ENCODE measurements at regions not wholly inside any gene's neighbourhood (a gene's known extent, or its start where the extent isn't known, plus 50 kb on each side); places are given as distances from the start of the nearest gene placed in this dataset.

GRCh38 chr21:14876524-14876840, 188.3 kb downstream of the NRIP1 start:
- no peak for TF ChIP-seq CTCF (IDR thresholded peaks at IDR 0.05)
- Histone ChIP-seq H3K4me1 (ENCODE audit: insufficient read depth, low read length) (no peaks in the 10 kb centered on the region), H3K27ac (ENCODE audit: low read depth in 1 of 2, low read length in 2 of 2) (no peak overlapping the region), H3K36me3 (ENCODE audit: insufficient read depth, low read length) (no peaks in the 10 kb centered on the region), H3K27me3 (ENCODE audit: control insufficient read depth in 1 of 2, insufficient read depth in 2 of 2, low read length in 2 of 2) (no peaks in the 10 kb centered on the region), H3K4me3 (ENCODE audit: low read length) (no peak overlapping the region), H3K9me3 (ENCODE audit: control insufficient read depth in 1 of 2, insufficient read depth in 1 of 2, low read length in 2 of 2) (no peaks in the 10 kb centered on the region)
- no peaks in the 10 kb centered on the region for H3K36me3 Mint-ChIP-seq (ENCODE audit: low read depth)
- POLR2A ChIA-PET = no interaction called here
- H3K4me1 Mint-ChIP-seq (ENCODE audit: low read depth) = no peaks in the 10 kb centered on the region
- intact Hi-C loops (cut with DNase I, micrococcal nuclease) = no loop called here
- no peaks in the 10 kb centered on the region for H3K27me3 Mint-ChIP-seq
- H3K9me3 Mint-ChIP-seq = no peaks in the 10 kb centered on the region
- ATAC-seq (ENCODE audit: poor library complexity) (no peak), DNase-seq (no peak)
- H3K27ac Mint-ChIP-seq = no peak overlapping the region
- CTCF ChIA-PET = interaction anchor here (1.2 kb wide), 1 partner anchor 10 kb away, joined by 3 read pairs; no protein-coding TSS in a partner anchor
- no peak overlapping the region for H3K4me3 Mint-ChIP-seq

- no peak overlapping the region for H3K27ac ChIP-seq (ENCODE audit: low read depth in 1 of 2, low read length in 2 of 2)
- H3K27me3 Mint-ChIP-seq = no peaks in the 10 kb centered on the region
- H3K4me3 ChIP-seq (ENCODE audit: low read length) = no peak overlapping the region
- DNase-seq = no peak
- intact Hi-C loops (cut with DNase I, micrococcal nuclease) = no loop called here
- no peaks in the 10 kb centered on the region for H3K9me3 Mint-ChIP-seq
- no peaks in the 10 kb centered on the region for H3K36me3 ChIP-seq (ENCODE audit: insufficient read depth, low read length)
- H3K4me1 Mint-ChIP-seq (ENCODE audit: low read depth) = no peaks in the 10 kb centered on the region
- H3K27ac Mint-ChIP-seq = no peak overlapping the region
- H3K9me3 ChIP-seq (ENCODE audit: control insufficient read depth in 1 of 2, insufficient read depth in 1 of 2, low read length in 2 of 2) = no peaks in the 10 kb centered on the region
- H3K4me3 Mint-ChIP-seq = no peak overlapping the region
- H3K27me3 ChIP-seq (ENCODE audit: control insufficient read depth in 1 of 2, insufficient read depth in 2 of 2, low read length in 2 of 2) = no peaks in the 10 kb centered on the region
- ATAC-seq (ENCODE audit: poor library complexity) = no peak
- no peaks in the 10 kb centered on the region for H3K36me3 Mint-ChIP-seq (ENCODE audit: low read depth)
- no peaks in the 10 kb centered on the region for H3K4me1 ChIP-seq (ENCODE audit: insufficient read depth, low read length)
- ChIA-PET CTCF (no interaction called here), POLR2A (no interaction called here)
- TF ChIP-seq CTCF (IDR thresholded peaks at IDR 0.05) = no peak
These were observed 188.9 kb downstream of the NRIP1 start for GRCh38 chr21:14875704-14876523.

DNA sequence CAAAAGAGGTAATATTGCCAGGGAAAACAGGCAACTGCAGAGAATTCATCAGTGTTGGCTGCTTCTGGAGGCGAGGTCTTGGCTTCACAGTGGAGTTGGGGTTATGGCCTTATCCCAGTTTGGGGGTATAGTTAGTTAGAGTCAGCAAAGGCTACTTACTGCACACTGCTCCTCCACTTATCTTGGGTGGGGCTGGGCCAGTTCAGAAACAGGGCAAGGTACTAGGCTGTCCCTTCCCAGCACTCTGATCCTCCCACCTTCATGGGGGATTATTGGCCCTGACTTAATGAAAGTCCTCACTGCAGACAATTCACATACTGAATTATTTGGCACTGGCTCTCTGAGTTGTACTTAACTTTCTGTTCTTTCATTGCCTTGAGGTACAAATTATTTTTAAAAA, 189.6 kb downstream of the NRIP1 start:
- Histone ChIP-seq H3K4me1 (ENCODE audit: insufficient read depth, low read length) (no peaks in the 10 kb centered on the region), H3K36me3 (ENCODE audit: insufficient read depth, low read length) (no peaks in the 10 kb centered on the region), H3K9me3 (ENCODE audit: control insufficient read depth in 1 of 2, insufficient read depth in 1 of 2, low read length in 2 of 2) (no peaks in the 10 kb centered on the region), H3K4me3 (ENCODE audit: low read length) (no peak overlapping the region), H3K27me3 (ENCODE audit: control insufficient read depth in 1 of 2, insufficient read depth in 2 of 2, low read length in 2 of 2) (no peaks in the 10 kb centered on the region), H3K27ac (ENCODE audit: low read depth in 1 of 2, low read length in 2 of 2) (no peak overlapping the region)
- no peak for TF ChIP-seq CTCF (IDR thresholded peaks at IDR 0.05)
- ChIA-PET CTCF (no interaction called here), POLR2A (no interaction called here)
- intact Hi-C loops (cut with DNase I, micrococcal nuclease) = no loop called here
- H3K4me1 Mint-ChIP-seq (ENCODE audit: low read depth) = no peaks in the 10 kb centered on the region
- no peak overlapping the region for H3K27ac Mint-ChIP-seq
- DNase-seq (no peak), ATAC-seq (ENCODE audit: poor library complexity) (no peak)
- no peaks in the 10 kb centered on the region for H3K36me3 Mint-ChIP-seq (ENCODE audit: low read depth)
- no peak overlapping the region for H3K4me3 Mint-ChIP-seq
- no peaks in the 10 kb centered on the region for H3K9me3 Mint-ChIP-seq
- no peaks in the 10 kb centered on the region for H3K27me3 Mint-ChIP-seq
